ENCODE measurements at regions not wholly inside any gene's neighbourhood (a gene's known extent, or its start where the extent isn't known, plus 50 kb on each side); places are given as distances from the start of the nearest gene placed in this dataset.

DNA sequence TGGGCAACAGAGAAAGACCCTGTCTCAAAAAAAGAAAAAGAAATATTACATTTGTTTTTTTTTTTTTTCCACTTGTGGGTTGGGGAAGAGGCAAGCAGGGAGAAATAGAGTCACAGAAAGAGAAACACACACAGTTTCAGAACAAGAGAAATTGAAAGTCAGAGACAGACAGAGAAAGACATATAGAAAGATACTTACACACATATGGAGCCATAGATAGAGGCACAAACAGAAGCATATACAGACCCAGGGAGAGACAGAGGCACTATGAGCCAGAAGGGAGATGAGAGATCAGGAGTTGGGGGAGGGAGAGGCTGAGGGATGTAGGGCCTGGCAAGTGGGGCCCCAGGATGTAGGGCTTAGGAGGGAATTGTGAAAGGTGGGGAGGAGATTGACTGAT lies 55.2 kb upstream of the GIMD1 start:
- intact Hi-C loops (cut with DNase I) = no loop called here
- no peaks in the 10 kb centered on the region for H3K36me3 ChIP-seq (ENCODE audit: control insufficient read depth in 1 of 2, insufficient read depth in 2 of 2, low read length in 1 of 2)

DNA sequence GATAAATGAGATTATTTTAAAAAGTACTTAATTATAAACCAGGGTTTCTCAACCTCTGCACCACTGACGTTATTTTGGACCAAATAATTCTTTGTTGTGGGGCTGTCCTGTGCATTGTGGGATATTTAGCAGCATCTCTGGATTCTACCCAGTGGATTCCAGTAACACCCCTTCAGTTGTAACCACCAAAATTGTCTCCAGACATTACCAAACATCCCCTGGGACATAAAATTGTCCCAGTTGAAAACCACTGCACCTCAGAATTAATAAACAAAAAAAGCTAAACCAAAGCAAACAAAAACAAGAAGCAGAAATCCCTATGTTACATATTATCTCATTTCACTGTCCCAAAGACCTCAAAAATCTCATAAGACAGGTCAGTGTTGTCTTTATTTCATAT lies 54.2 kb upstream of the GIMD1 start:
- DNase-seq (no peak), ATAC-seq (ENCODE audit: low FRiP score) (no peak)
- Histone ChIP-seq H3K36me3 (ENCODE audit: control insufficient read depth in 1 of 2, insufficient read depth in 2 of 2, low read length in 1 of 2) (no peaks in the 10 kb centered on the region), H3K27ac (ENCODE audit: low read depth in 1 of 2, low read length in 2 of 2) (no peak overlapping the region), H3K27me3 (ENCODE audit: control insufficient read depth in 1 of 2, insufficient read depth in 2 of 2, low read length in 1 of 2) (no peaks in the 10 kb centered on the region), H3K4me3 (ENCODE audit: low read length in 2 of 2) (no peak overlapping the region), H3K9me3 (ENCODE audit: control insufficient read depth, low read length) (no peaks in the 10 kb centered on the region), H3K4me1 (ENCODE audit: control insufficient read depth in 1 of 2, insufficient read depth in 2 of 2, low read length in 2 of 2) (no peaks in the 10 kb centered on the region)
- intact Hi-C loops (cut with DNase I) = no loop called here
- WGBS, 2 donors = 88 to 90% methylated on average over 1 of the region's 1 CpG

More for the DNA sequence above, 55.2 kb upstream of the GIMD1 start:
- no peak overlapping the region for H3K4me3 ChIP-seq (ENCODE audit: low read length in 2 of 2)
- no peak overlapping the region for H3K27ac ChIP-seq (ENCODE audit: low read depth in 1 of 2, low read length in 2 of 2)
- H3K4me1 ChIP-seq (ENCODE audit: control insufficient read depth in 1 of 2, insufficient read depth in 2 of 2, low read length in 2 of 2) = no peaks in the 10 kb centered on the region
- no peaks in the 10 kb centered on the region for H3K27me3 ChIP-seq (ENCODE audit: control insufficient read depth in 1 of 2, insufficient read depth in 2 of 2, low read length in 1 of 2)
- no peak for DNase-seq
- H3K9me3 ChIP-seq (ENCODE audit: control insufficient read depth, low read length) = no peaks in the 10 kb centered on the region
- ATAC-seq (ENCODE audit: low FRiP score) = no peak

DNA sequence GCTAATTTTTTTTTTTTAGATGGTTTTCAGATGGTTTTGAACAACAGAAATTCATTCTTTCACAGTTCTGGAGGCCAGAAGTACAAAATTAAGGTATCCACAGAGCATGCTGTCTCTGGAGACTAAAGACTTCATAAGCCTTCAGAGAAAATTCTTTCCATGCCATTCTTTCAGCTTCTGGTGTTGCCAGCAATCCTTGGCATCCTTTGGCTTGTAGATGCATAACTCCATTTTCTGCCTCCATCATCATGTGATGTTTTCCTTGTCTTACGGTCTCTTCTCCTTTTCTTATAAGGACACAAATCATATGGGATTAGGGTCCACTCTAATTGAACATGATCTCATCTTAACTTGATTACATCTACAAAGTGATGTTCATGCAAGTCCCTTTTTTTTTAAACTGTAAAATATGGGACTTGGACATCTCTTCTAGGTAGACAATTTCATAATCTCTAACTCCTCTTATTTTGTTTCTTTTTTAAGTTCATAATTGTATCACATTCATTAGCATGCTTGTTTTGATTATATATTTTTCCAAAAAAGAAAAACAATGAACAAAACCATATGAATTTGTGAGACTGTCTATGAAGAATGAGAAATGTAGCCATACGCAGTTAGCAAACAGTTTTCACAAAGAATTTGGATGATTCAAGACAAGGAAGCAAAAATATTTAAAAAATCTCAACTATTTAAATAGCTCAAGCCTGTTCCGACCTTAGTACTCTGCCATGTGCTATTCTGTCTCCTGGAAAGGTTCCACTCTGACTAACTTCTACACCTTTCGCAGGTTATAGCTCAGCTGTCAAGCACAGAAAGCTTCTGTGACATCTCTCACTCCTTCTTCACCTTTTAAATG lies 53.1 kb upstream of the GIMD1 start:
- no peaks in the 10 kb centered on the region for H3K27me3 ChIP-seq (ENCODE audit: control insufficient read depth in 1 of 2, insufficient read depth in 2 of 2, low read length in 1 of 2)
- ATAC-seq (ENCODE audit: low FRiP score) (no peak), DNase-seq (no peak)
- H3K36me3 ChIP-seq (ENCODE audit: control insufficient read depth in 1 of 2, insufficient read depth in 2 of 2, low read length in 1 of 2) = no peaks in the 10 kb centered on the region
- H3K9me3 ChIP-seq (ENCODE audit: control insufficient read depth, low read length) = no peaks in the 10 kb centered on the region
- intact Hi-C loops (cut with DNase I) = no loop called here
- H3K4me1 ChIP-seq (ENCODE audit: control insufficient read depth in 1 of 2, insufficient read depth in 2 of 2, low read length in 2 of 2) = no peaks in the 10 kb centered on the region
- WGBS, 2 donors = 23 to 32% methylated on average over 4 of the region's 4 CpGs
- no peak overlapping the region for H3K4me3 ChIP-seq (ENCODE audit: low read length in 2 of 2)
- H3K27ac ChIP-seq (ENCODE audit: low read depth in 1 of 2, low read length in 2 of 2) = no peak overlapping the region

DNA sequence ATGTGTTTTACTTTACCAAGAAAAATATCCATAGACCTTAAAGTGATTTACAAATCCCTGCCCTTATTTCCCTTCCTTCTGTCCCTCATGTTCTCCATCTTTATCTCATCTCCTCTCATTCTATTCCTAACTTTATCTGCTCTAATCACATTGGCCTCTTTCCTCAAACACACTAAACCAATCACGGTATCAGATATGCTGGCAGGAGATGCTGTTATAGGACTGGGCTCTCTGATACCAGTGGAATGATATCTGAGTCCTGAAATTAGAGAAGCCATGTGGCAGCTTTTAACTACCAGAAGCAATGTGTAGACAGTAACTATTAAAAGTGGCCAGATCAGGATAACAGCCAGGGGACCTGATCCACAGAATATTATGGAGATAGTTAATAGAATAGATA lies 49.9 kb upstream of the GIMD1 start:
- H3K27ac ChIP-seq (ENCODE audit: low read depth in 1 of 2, low read length in 2 of 2) = no peak overlapping the region
- WGBS, 2 donors = 46 to 69% methylated on average over 1 of the region's 1 CpG
- no peaks in the 10 kb centered on the region for H3K9me3 ChIP-seq (ENCODE audit: control insufficient read depth, low read length)
- H3K36me3 ChIP-seq (ENCODE audit: control insufficient read depth in 1 of 2, insufficient read depth in 2 of 2, low read length in 1 of 2) = no peaks in the 10 kb centered on the region
- H3K4me3 ChIP-seq (ENCODE audit: low read length in 2 of 2) = no peak overlapping the region
- H3K27me3 ChIP-seq (ENCODE audit: control insufficient read depth in 1 of 2, insufficient read depth in 2 of 2, low read length in 1 of 2) = no peaks in the 10 kb centered on the region
- intact Hi-C loops (cut with DNase I) = no loop called here
- H3K4me1 ChIP-seq (ENCODE audit: control insufficient read depth in 1 of 2, insufficient read depth in 2 of 2, low read length in 2 of 2) = no peaks in the 10 kb centered on the region
- DNase-seq (no peak), ATAC-seq (ENCODE audit: low FRiP score) (no peak)
